Muscle layer of colon (tissue), 2 donors: ENCODE measurements at regions not wholly inside any gene's neighbourhood (a gene's known extent, or its start where the extent isn't known, plus 50 kb on each side); places are given as distances from the start of the nearest gene placed in this dataset.
"Not testable (repeated sequence)": the region's sequence is repeated elsewhere in the genome, so short reads cannot be mapped to it uniquely, and the experiment has no call there.

Experiments used
- H3K27ac ChIP-seq: one replicate; pipeline ENCODE4 v1.7.0; 2013; ENCODE audit warnings: low read depth, mild to moderate bottlenecking, low read length, moderate library complexity
- H3K27me3 ChIP-seq, 2 donors: one replicate each; pipeline ENCODE4 v1.7.0; 2013; ENCODE audit warnings: low read length in 2 of 2, mild to moderate bottlenecking in 2 of 2; ENCODE audit not compliant: insufficient read depth in 2 of 2, control insufficient read depth in 1 of 2
- H3K36me3 ChIP-seq: one replicate; pipeline ENCODE4 v1.7.0; 2013; ENCODE audit warnings: mild to moderate bottlenecking, low read length; ENCODE audit not compliant: insufficient read depth
- H3K4me1 ChIP-seq: one replicate; pipeline ENCODE4 v1.7.0; 2013; ENCODE audit warnings: mild to moderate bottlenecking, low read length; ENCODE audit not compliant: insufficient read depth
- H3K4me3 ChIP-seq, 2 donors: one replicate each; pipeline ENCODE4 v1.7.0; 2013; ENCODE audit warnings: low read length in 2 of 2, low read depth in 1 of 2, mild to moderate bottlenecking in 1 of 2, moderate library complexity in 1 of 2
- H3K9ac ChIP-seq: one replicate; pipeline ENCODE4 v1.7.0; 2013; ENCODE audit warnings: low read length
- H3K9me3 ChIP-seq: one replicate; pipeline ENCODE4 v1.7.0; 2013; ENCODE audit warnings: mild to moderate bottlenecking, low read length
- donor health status: abdominal sarcoma.
- donor health status: Adenocarcinoma of cecum.

DNA sequence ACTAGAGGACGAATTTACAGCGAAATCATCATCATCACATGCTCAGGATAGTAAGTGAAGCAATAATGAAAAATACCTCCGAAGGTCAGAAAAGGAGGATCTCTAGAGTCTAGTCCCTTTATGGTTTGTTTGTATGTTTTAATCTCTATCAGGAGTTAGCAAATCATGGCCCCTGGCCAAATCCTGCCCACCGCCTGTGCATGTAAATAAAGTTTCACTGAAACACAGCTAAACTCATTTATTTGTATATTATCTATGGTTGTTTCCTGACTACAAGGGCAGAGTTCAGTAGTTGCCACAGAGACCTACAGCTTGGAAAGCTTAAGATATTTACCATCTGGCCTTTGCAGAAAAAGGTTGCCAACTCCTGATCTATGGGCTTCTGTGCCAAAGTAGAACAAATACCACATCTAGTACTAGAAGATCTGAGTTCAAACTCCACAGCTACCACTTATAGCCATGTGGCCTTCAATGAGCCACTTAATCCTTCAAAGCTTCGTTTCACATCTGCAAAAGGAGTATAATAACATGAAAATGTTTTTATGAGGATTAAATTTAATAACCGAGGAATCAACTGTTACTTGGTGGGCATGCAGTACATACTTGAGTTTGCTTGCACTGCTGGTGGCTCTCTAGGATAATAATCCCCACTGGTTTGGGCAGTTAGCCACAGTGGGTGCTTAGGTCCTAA is 94.0 kb upstream of the KIF26B start:
- H3K9ac ChIP-seq = no peak overlapping the region
- no peaks in the 10 kb centered on the region for H3K36me3 ChIP-seq
- no peaks in the 10 kb centered on the region for H3K4me1 ChIP-seq
- no peak overlapping the region for H3K27ac ChIP-seq
- no peaks in the 10 kb centered on the region for H3K9me3 ChIP-seq
- H3K27me3 ChIP-seq = no peaks in the 10 kb centered on the region
- no peak overlapping the region for H3K4me3 ChIP-seq

DNA sequence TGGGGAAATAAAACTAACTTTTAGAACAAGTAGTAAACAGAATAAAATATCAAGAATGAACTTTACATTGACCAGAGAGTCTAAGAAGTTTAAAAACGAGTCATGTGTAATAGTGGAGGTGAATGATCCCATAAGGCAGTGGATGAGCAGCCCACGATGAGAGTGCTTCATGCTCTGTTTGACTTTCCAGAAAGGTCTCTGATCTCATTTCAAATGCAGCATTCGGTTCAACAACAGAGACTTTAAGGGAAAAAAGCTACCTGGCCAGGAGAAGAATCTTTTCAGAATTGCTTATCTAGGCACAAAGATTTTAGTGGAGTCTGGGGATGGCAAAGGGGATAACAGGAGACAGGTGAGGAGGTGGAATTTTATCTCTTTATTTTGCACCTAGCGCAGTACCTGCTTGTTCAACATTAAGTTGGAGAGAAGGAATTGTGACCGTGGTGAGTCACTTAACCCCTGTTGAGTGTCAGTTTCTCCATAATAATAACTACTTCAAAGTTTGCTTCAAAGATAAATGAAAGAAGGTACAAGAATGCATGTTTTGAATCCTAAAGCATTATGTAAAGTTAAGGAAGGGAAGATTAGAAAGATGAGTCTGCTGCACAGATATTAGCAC is 94.9 kb upstream of the KIF26B start:
- Histone ChIP-seq H3K36me3 (no peaks in the 10 kb centered on the region), H3K9ac (no peak overlapping the region), H3K4me1 (no peaks in the 10 kb centered on the region), H3K9me3 (no peaks in the 10 kb centered on the region), H3K27me3 (no peaks in the 10 kb centered on the region), H3K4me3 (no peak overlapping the region), H3K27ac (no peak overlapping the region)

DNA sequence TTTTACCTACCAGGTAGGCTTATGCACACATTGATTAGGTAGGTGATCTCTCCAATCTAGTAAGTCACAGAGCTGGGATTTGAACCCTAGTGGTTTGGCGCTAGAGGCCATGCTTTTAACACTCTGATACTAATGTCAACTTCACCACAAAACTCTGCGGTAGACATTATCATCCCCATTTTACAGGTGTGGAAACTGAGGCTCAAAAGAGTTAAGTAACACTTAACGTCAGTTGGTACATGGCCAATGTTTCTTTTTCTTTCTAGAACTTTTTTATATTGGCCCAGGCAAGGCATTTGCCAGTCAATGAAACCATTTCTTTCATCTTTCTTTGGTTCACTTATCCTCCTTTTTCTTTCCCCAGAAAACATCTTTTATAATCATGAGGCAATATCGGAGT is 95.9 kb upstream of the KIF26B start:
- no peaks in the 10 kb centered on the region for H3K27me3 ChIP-seq
- no peak overlapping the region for H3K27ac ChIP-seq
- no peaks in the 10 kb centered on the region for H3K4me1 ChIP-seq
- H3K36me3 ChIP-seq = no peaks in the 10 kb centered on the region
- H3K4me3 ChIP-seq = no peak overlapping the region
- H3K9ac ChIP-seq = no peak overlapping the region
- no peaks in the 10 kb centered on the region for H3K9me3 ChIP-seq

DNA sequence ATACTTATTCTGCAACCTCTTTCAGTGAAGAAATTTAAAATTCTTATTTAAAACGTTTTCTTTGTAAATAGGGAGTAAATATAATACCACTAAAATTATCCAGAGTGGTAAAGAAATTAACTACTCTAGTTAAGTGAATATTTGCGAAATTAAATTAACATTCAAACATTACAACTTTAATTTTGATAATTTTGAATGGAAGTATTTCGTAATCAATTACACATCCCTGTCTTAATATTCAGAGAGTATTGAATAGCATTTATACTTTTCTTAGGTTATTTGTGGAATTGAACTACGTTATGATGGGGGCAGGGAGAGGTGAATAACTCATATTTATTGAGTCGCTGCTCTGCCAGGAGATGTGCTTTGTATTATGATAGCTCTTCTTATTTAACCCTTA is 96.3 kb upstream of the KIF26B start:
- no peaks in the 10 kb centered on the region for H3K36me3 ChIP-seq
- H3K4me1 ChIP-seq = no peaks in the 10 kb centered on the region
- no peaks in the 10 kb centered on the region for H3K27me3 ChIP-seq
- no peak overlapping the region for H3K4me3 ChIP-seq
- H3K27ac ChIP-seq = no peak overlapping the region
- H3K9ac ChIP-seq = no peak overlapping the region
- H3K9me3 ChIP-seq = no peaks in the 10 kb centered on the region

DNA sequence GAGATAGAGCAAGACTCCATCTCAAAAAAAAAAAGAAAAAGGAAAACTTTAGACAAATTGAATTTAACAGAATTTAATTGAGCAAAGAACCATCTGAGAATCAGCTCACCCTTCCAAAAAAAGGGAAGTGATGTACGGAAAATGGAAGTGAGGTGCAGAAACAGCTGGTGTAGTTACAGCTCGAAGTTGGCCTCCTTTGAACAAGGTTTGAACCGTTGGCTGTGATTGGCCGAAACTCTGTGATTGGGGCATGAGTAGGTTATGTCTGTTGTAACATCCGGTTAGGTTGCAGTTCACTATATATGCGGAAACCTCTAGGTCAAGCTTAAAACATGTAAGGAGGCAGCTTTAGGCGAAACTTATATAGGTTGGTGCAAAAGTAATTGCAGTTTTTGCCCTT is 97.9 kb upstream of the KIF26B start:
- Histone ChIP-seq H3K9me3 (no peaks in the 10 kb centered on the region), H3K27me3 (no peaks in the 10 kb centered on the region), H3K4me3 (no peak overlapping the region), H3K27ac (no peak overlapping the region), H3K36me3 (no peaks in the 10 kb centered on the region), H3K9ac (no peak overlapping the region), H3K4me1 (no peaks in the 10 kb centered on the region)

DNA sequence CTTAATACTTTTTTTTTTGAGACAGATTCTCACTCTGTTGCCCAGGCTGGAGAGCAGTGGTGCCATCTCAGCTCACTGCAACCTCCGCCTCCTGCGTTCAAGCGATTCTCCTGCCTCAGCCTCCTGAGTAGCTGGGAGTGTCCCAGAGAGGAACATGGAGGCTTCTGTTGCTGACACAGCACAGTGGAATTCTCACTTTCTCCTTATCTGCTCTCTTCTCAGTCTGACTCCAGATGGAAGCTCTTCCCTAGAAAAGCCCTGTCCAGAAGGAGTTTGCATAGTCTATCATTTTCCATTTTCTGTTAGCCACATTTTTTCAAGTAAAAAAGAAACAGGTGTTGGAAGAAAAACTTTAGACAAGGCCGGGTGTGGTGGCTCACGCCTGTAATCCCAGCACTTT is 98.5 kb upstream of the KIF26B start:
- H3K9me3 ChIP-seq, H3K9ac ChIP-seq, H3K4me1 ChIP-seq, H3K36me3 ChIP-seq, H3K27me3 ChIP-seq, H3K27ac ChIP-seq, H3K4me3 ChIP-seq: not testable (repeated sequence)

DNA sequence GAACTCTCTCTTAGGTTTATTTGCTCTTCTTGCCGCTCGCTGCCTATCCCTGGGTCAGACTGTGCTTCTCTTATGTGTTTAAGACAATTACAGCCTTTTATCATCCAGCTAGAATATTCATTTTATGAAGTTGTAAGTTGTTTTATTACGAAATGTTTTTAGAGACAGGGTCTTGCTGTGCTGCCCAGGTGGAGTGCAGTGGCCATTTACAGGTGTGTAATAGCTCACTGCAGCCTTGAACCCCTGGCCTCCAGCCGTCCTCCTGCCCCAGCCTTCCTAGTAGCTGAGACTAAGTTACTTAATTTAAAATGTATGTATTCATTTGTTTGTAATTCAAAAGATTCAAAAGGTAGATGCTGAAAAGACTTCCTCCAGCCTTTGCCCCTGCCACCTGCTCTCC is 99.0 kb upstream of the KIF26B start:
- Histone ChIP-seq H3K27me3 (no peaks in the 10 kb centered on the region), H3K4me3 (no peak overlapping the region), H3K36me3 (no peaks in the 10 kb centered on the region), H3K9me3 (no peaks in the 10 kb centered on the region), H3K9ac (no peak overlapping the region), H3K4me1 (no peaks in the 10 kb centered on the region), H3K27ac (no peak overlapping the region)

DNA sequence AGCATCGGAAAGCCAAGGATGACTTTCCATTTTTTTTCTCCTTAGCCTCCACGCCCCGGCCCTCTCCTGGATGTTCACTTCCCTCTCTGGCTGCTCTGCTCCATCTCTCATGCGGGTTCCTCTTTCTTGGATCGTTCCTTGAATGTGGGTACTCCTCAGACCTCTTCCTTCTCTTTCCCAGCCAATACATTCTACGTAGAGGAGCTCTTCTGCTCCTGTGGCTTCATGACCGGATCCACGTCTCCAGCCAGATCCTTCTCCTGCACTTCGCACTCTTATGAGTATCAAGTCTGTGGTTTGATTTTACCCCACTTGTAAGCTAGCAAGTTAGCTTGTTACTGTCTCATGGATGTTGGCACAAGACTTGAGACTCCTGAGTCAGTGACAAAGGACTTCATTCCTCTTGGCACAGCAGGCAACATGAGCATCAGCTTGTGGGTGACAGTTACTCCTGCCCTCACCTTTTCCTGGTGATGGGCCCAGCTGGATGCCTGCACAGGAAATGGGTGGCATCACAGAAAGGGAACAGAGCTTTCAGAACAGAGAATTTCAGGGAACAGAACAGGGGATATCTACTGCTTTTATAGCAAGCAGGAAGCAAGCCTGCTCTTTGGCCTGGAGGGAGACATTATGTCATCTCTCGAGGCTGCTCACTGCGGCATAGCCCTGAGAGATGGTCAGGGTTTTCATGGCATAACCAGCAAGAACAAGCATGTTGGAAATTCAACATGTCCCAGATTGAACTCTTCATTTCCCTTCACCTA is 100.1 kb upstream of the KIF26B start:
- Histone ChIP-seq H3K27ac (no peak overlapping the region), H3K9ac (no peak overlapping the region), H3K4me1 (no peaks in the 10 kb centered on the region), H3K4me3 (no peak overlapping the region), H3K9me3 (no peaks in the 10 kb centered on the region), H3K36me3 (no peaks in the 10 kb centered on the region), H3K27me3 (no peaks in the 10 kb centered on the region)

DNA sequence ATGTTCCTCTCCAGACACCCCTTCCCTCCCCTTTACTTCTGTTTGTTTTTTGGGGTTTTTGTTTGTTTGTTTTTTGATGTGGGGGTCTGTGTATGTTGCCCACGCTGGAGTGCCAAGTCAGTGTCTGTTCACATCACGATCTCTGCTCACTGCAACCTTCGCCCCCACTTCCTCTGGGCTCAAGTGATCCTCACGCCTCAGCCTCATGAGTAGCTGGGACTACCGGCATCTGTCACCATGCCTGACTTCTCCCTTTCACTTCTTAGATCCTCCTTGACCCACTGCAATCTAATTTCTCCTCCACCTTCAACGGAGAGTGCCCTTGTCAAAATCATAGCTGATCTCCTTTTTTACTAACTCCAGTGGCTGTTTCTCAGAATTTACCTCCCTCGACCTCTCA is 100.7 kb upstream of the KIF26B start:
- Histone ChIP-seq H3K27ac (no peak overlapping the region), H3K27me3 (no peaks in the 10 kb centered on the region), H3K9me3 (no peaks in the 10 kb centered on the region), H3K36me3 (no peaks in the 10 kb centered on the region), H3K4me3 (no peak overlapping the region), H3K4me1 (no peaks in the 10 kb centered on the region), H3K9ac (no peak overlapping the region)

DNA sequence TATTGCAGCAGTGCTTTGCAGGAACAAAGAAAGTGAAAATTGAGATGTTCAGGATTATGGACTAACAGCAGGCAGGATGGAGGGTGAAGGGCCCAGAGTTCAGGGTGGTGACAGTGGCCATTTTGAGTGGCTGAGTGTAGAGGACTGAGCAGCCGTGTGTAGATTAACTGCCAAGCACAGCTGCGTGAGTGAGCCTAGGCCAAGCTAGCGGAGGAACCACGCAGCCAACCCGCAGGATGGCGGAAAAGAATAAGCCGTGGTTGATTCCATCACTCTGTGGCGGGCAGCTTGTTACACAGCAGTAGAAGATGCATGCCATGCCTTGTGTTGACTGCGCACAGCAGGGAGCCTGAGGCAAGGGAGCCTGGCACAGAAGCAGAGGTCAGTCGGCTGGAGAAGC is 102.5 kb upstream of the KIF26B start:
- no peak overlapping the region for H3K9ac ChIP-seq
- no peaks in the 10 kb centered on the region for H3K36me3 ChIP-seq
- no peak overlapping the region for H3K27ac ChIP-seq
- no peaks in the 10 kb centered on the region for H3K27me3 ChIP-seq
- no peak overlapping the region for H3K4me3 ChIP-seq
- no peaks in the 10 kb centered on the region for H3K4me1 ChIP-seq
- no peaks in the 10 kb centered on the region for H3K9me3 ChIP-seq

DNA sequence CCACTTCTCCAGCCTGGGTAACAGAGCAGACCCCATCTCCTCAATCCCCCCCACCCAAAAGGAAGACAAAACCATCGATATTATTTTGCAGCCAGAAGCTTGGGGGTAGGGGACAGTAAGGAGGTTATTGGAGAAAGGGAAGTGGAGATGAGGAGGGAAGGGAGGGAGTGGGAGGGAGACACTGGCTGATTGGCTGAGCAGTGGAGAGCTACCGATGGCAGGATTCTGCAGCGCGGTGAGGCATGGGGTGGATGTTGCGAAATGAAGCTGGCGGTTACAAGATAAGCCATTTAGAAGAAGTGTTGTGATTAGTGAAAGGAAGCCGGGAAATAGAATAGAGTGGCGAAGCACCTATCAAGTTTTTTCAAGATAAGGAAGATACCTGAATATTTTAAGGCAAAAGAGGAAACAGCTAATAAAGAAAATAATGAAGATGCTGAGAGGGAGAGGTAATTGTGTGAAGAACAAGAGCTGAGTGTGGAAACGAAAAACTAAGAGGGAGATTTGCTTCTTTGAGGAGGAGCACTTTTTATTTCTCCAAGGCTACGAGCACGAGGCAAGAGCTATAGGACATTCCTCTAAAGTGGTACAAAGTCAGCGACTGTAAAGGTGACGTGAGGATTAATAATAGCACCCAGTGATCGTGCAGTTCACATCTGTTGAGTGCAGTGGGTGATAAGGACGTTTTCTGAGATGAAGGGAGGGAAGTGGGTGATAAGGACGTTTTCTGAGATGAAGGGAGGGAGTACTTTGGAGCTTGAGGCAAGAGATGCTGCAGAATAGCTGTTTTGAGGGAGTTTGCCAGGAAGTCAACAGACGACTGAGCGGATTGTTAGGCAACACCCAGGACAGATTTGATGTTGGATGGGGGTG is 103.2 kb upstream of the KIF26B start:
- H3K36me3 ChIP-seq = no peaks in the 10 kb centered on the region
- no peaks in the 10 kb centered on the region for H3K4me1 ChIP-seq
- no peak overlapping the region for H3K27ac ChIP-seq
- H3K9ac ChIP-seq = no peak overlapping the region
- no peaks in the 10 kb centered on the region for H3K27me3 ChIP-seq
- H3K4me3 ChIP-seq = no peak overlapping the region
- no peaks in the 10 kb centered on the region for H3K9me3 ChIP-seq
